ENCODE measurements at regions not wholly inside any gene's neighbourhood (a gene's known extent, or its start where the extent isn't known, plus 50 kb on each side); places are given as distances from the start of the nearest gene placed in this dataset.

DNA sequence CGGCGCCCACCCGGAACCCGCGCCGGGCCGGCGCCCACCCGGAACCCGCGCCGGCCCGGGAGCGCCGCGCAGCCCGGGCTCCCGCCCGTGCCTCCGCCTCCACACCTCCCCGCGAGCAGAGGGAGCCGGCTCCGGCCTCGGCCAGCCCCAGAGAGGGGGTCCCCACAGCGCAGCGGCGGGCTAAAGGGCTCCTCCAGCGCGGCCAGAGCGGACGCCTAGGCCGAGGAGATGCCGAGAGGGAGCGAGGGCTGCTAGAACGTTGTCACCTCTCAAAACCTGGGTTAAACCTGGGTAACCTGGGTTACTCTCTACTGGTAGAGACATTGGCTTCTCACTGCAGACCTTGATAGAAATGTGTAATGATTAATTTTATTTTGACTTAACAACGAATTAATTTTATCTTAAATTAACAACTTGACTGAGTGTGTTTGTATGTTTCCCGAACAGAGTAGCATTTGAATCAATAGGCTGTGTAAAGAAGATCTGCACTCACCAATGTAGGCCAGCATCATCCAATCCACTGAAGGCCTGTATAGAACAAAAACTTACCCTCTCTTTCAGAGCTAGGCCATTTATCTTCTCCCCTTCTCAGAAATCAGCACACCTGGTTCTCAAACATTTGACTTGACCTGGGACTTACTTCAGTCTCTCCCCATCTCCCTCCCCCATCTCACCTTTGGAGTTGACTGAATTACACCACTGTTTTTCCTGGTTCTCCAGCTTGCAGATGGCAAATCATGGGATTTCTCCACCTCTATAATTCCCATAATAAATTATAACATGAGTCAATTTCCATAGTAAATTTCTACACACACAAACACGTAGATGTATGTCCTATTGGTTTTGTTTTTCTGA, 242.7 kb downstream of the ASXL3 start:
- TF ChIP-seq, protein P1, sequence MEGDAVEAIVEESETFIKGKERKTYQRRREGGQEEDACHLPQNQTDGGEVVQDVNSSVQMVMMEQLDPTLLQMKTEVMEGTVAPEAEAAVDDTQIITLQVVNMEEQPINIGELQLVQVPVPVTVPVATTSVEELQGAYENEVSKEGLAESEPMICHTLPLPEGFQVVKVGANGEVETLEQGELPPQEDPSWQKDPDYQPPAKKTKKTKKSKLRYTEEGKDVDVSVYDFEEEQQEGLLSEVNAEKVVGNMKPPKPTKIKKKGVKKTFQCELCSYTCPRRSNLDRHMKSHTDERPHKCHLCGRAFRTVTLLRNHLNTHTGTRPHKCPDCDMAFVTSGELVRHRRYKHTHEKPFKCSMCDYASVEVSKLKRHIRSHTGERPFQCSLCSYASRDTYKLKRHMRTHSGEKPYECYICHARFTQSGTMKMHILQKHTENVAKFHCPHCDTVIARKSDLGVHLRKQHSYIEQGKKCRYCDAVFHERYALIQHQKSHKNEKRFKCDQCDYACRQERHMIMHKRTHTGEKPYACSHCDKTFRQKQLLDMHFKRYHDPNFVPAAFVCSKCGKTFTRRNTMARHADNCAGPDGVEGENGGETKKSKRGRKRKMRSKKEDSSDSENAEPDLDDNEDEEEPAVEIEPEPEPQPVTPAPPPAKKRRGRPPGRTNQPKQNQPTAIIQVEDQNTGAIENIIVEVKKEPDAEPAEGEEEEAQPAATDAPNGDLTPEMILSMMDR (IDR thresholded peaks at IDR 0.05; ENCODE audit: poor library complexity, severe bottlenecking) = no peak
- no peak for TF ChIP-seq EZH2 (IDR thresholded peaks at IDR 0.05; ENCODE audit: borderline replicate concordance, insufficient read depth, low read length, poor library complexity, severe bottlenecking)

Measured in neural cell (in vitro differentiated cells).